GM23338 (cell line): ENCODE measurements at regions not wholly inside any gene's neighbourhood (a gene's known extent, or its start where the extent isn't known, plus 50 kb on each side); places are given as distances from the start of the nearest gene placed in this dataset.

Experiments used
- CREB1 ChIP-seq: fragments of 250-450 bp; sonication (Bioruptor Pico); IDR thresholded peaks from 2 replicates; pipeline ENCODE4 v1.5.0; 2020; ENCODE audit warnings: low read depth, mild to moderate bottlenecking, moderate library complexity
- CTCF ChIP-seq, 2 experiments: fragments of 200-600 bp in 1 of 2; sonication (generic) in 1 of 2; conservative IDR thresholded peaks; 2 replicates each; pipeline versions ENCODE4 v1.5.1 to v1.6.1; 2016 to 2017; ENCODE audit warnings: antibody characterized with exemption in 2 of 2, low read depth in 2 of 2, mild to moderate bottlenecking in 2 of 2, moderate library complexity in 1 of 2
- ETS1 ChIP-seq: IDR thresholded peaks from 2 replicates; pipeline ENCODE4 v1.6.1; 2016; ENCODE audit warnings: antibody characterized with exemption
- POLR2AphosphoS5 ChIP-seq: IDR thresholded peaks from 2 replicates; pipeline ENCODE4 v1.6.1; 2016; ENCODE audit warnings: antibody characterized with exemption, low read depth
- REST ChIP-seq: IDR thresholded peaks from one replicate; pipeline ENCODE4 v1.6.1; 2018; ENCODE audit warnings: antibody characterized with exemption; ENCODE audit not compliant: unreplicated experiment

GRCh38 chr4:19236473-19236872, 1015.2 kb upstream of the SLIT2 start:
- TF ChIP-seq REST, result no peak
- TF ChIP-seq CREB1 (CRISPR knock-in tag), result no peak
- no peak for TF ChIP-seq CTCF (conservative IDR thresholded peaks at IDR 0.05; ENCODE audit: low read depth in 2 of 2)
- no peak for TF ChIP-seq POLR2AphosphoS5
- TF ChIP-seq ETS1, result no peak
